Epithelial cell of esophagus (primary cell): ENCODE measurements at regions not wholly inside any gene's neighbourhood (a gene's known extent, or its start where the extent isn't known, plus 50 kb on each side); places are given as distances from the start of the nearest gene placed in this dataset.

ENCODE experiments used
- DNase-seq: peaks from one replicate; pipeline ENCODE4 v3.0.0; 2010; ENCODE audit warnings: low read depth
- H3K4me3 ChIP-seq: 2 replicates; pipeline ENCODE4 v1.5.1; 2011; ENCODE audit warnings: mild to moderate bottlenecking, low read length, control low read depth
- TF ChIP-seq, protein P1 (sequence below): IDR thresholded peaks from 2 replicates; pipeline ENCODE4 v1.5.1; 2011; ENCODE audit warnings: low read depth, mild to moderate bottlenecking, low read length, control low read depth, inconsistent platforms; ENCODE audit not compliant: insufficient read depth; ENCODE audit errors: missing control alignments

DNA sequence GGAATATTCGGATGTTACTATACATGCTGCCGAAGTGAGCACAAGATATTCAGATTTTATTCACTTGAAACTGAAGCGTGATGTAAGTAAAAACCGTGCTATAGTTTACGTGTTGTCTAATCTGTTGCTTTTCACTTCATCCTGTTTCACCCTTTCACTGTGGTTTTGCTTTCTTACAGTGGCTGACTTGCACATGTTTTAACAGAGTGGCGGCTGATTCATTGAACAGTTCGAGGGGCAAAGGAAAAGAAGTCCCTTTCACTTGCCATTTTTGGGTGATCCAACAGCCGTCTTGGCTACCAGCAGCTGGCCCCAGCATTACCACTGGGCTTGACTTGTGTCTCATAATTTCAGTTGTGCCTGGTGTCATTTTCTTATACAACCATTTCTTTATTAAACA, 134.0 kb downstream of the IRX1 start:
- H3K4me3 ChIP-seq: no peak overlapping the region
- no peak for DNase-seq
- TF ChIP-seq, protein P1, sequence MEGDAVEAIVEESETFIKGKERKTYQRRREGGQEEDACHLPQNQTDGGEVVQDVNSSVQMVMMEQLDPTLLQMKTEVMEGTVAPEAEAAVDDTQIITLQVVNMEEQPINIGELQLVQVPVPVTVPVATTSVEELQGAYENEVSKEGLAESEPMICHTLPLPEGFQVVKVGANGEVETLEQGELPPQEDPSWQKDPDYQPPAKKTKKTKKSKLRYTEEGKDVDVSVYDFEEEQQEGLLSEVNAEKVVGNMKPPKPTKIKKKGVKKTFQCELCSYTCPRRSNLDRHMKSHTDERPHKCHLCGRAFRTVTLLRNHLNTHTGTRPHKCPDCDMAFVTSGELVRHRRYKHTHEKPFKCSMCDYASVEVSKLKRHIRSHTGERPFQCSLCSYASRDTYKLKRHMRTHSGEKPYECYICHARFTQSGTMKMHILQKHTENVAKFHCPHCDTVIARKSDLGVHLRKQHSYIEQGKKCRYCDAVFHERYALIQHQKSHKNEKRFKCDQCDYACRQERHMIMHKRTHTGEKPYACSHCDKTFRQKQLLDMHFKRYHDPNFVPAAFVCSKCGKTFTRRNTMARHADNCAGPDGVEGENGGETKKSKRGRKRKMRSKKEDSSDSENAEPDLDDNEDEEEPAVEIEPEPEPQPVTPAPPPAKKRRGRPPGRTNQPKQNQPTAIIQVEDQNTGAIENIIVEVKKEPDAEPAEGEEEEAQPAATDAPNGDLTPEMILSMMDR: no peak

DNA sequence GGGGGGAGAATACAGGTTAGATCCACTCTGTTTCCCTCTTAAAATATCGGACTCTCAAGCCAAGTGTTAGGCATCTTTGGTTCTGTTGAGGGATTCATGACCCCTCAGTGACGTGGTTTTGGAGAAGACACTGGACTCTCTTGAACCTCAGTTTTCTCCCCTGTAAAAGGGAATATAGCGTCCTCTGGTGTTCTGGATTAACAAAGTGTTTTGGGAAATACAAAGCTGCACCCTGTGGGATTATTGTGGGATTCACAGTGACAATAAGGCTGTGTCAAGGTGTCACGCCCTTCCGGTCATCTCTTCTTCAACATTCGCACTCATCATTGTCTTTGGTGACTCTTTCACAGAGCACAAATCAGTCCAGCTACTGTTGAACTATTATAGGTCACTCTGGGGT, 139.0 kb downstream of the IRX1 start:
- DNase-seq: no peak
- H3K4me3 ChIP-seq: no peak overlapping the region
- TF ChIP-seq, protein P1: no peak

DNA sequence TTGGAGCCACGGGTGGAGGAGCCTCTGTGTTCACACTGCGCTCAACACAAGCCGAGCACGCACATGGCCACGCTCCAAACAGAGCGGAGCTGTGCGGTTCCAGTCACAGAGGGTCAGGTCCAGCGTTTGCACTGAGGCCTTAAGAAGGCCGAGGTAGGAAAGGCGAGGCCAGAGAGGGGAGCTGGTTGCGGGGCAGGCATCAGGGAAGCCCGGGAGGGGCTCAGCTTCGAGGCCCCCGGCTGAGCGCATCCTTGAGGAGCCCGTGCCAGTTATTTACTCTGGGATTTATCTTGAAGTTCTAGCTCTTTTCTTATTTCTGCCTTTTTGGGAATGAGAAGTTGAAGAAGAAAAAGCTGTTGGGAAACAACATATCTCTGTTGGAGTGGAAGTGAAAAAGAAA, 140.8 kb downstream of the IRX1 start:
- TF ChIP-seq, protein P1: no peak
- DNase-seq: no peak
- no peak overlapping the region for H3K4me3 ChIP-seq

DNA sequence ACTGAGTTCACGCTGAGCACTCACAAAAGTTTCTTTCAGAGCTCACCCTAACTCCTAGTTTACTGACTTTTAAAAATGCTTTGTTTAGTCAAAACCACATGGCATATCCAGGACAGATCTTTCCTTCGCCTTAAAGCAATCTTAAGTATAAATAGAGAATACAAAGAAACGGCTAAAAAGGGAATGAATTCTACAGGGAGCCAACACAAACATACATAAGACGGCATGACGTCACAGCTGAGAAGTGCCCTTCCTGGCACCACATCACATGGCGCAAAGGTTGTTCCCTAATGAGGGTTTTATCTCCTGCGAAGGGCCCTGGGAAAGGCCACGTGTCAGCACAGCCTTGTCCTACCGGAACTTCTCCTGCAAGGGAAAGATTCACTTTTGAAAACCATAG, 141.3 kb downstream of the IRX1 start:
- TF ChIP-seq, protein P1: no peak
- DNase-seq: no peak
- no peak overlapping the region for H3K4me3 ChIP-seq

DNA sequence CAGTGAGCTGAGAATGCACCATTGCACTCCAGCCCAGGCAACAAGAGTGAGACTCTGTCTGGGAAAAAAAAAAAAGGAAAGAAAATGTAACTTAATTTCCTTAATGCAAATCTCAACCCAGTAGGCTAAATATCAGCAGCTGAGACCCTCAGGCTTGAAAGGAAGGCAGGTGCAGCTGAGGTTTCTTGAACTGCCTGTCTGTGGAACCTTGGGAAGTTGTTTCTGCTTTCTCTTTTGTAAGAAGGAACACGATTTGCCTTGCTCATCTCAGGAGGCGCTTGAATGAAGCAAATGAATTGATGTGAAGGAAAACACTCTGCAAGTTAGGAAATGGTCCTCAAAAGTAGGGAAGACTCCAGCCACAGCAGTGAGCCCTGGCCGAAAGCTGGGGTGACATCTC, 143.3 kb downstream of the IRX1 start:
- DNase-seq: no peak
- TF ChIP-seq, protein P1: no peak
- H3K4me3 ChIP-seq: no peak overlapping the region

DNA sequence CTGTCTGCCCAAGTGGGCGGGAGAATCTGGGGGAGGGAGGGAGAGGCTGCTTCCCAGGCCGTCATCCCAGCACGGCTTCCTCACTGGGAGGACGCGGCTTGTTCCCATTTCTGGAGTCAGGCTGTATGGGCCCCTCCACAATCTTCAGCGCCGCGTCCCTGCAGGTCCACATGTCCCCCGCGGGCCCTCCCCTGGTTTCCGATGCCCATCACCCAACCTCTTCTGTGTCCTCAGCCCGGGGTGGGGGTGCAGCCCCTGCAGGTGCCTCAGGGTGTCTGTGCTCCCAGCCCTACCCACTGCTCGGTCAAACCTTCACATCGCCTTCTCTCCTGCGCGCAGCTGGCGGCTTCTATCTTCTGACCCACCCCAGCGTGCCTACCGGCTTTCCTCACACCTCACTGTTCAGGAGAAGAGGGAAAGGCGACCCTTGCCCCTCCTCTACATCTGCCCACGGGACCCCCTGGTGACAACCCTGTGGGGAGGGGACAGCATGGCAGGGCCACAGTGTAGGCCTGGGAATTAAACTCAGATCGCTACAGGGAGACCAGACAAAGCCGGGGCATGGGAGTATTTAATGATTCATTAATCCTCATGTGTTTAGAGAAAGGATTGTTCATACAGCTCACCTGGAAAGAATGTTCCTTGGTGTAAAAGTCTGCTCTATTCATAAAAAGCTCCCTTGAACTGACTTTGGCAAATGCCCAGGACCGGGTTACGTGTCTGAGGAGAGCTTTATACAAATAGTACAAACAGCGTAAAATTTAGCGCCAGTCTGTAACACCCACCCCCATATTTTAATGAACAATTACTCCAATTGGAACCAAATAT, 145.1 kb downstream of the IRX1 start:
- DNase-seq: peak; percentile 95
- TF ChIP-seq, protein P1: no peak

DNA sequence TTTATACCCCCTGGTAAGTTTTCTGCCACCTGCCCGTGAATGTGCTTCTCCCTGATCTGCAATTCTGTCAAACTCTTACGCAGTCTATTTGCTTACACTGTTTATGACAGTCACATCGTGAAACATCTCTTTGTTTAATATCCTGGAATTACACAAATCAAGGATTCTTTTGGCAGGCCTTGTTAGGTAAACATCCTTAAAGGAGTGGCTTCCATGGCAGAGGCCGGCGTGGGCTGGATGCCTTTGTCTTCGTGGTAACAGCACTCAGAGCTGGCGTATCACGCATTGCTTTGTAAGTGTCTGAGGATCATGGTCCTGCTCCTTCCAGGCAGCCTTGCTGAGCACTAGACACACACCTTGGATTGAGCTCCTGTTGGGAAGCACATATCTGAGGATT, 145.7 kb downstream of the IRX1 start:
- peak; percentile 91 for DNase-seq
- H3K4me3 ChIP-seq: no peak overlapping the region
- TF ChIP-seq, protein P1: no peak

More for the DNA sequence above, 145.1 kb downstream of the IRX1 start:
- no peak overlapping the region for H3K4me3 ChIP-seq
